Ureter (tissue), 1 donor: ENCODE measurements at regions not wholly inside any gene's neighbourhood (a gene's known extent, or its start where the extent isn't known, plus 50 kb on each side); places are given as distances from the start of the nearest gene placed in this dataset.
"Not testable (repeated sequence)": the region's sequence is repeated elsewhere in the genome, so short reads cannot be mapped to it uniquely, and the experiment has no call there.

Experiments
- DNase-seq: peaks from one replicate; pipeline ENCODE4 v3.0.0-alpha.2; 2020; ENCODE audit warnings: low spot score
- donor health status: DM: yes; HTN: yes; CAD: no.

DNA sequence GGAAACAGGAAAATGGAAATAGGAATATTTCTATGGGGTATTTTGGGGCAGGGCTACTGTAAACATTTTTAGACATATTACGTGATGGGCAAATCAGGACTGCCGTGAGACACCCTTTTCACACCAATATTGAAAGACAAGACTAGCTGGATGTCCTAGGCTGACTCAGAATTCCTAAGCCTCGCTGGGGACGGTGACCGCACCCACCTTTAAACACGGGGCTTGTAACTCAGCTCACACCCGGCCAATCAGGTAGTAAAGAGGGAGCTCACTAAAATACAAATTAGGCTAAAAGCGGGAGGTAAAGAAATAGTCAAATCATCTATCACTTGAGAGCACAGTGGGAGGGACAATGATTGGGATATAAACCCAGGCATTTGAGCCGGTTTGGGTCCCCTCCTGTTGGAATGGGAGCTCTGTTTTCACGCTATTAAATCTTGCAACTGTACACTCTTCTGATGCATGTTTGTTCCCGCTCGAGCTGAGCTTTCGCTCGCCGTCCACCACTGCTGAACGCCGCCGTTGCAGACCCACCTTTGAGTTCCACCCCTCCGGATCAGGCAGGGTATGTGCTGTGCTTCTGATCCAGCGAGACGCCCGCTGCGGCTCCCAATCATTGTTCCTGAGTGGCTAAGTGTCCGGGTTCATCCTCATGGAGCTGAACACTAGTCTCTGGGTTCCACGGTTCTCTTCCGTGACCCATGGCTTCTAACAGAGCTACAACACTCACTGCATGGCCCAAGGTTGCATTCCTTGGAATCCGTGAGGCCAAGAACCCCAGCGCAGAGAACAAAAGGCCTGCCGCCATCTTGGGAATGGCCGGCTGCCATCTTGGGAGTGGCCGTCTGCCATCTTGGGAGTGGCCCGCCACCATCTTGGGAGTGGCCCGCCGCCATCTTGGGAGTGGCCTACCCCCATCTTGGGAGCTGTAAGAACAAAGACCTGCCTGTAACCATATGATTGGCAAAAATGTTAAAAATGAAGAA lies 152.6 kb downstream of the CRLF2 start:
- DNase-seq: no peak

DNA sequence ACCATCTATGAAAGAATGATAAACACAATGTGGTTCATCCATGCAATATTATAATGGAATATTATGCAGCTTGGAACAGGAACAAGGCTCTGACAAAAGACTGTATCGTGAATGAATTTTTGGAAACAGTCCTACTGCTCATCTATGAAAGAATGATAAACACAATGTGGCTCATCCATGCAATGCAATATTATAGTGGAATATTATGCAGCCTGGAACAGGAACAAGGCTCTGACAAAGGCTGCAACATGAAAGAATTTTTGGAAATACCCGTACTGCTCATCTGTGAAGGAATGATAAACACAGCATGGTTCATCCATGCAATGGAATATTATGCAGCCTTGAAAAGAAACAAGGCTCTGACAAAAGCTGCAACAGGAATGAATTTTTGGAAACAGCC lies 158.8 kb downstream of the CRLF2 start:
- not testable (repeated sequence) for DNase-seq

DNA sequence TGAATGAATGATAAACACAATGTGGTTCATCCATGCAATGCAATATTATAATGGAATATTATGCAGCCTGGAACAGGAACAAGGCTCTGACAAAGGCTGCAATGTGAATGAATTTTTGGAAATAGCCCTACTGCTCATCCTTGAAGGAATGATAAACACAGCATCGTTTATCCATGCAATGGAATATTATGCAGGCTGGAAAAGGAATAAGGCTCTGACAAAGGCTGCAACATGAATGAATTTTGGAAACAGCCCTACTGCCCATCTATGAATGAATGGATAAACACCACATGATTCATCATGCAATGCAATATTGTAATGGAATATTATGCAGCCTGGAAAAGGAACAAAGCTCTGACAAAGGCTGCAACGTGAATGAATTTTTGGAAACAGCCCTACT lies 159.4 kb downstream of the CRLF2 start:
- no peak for DNase-seq

DNA sequence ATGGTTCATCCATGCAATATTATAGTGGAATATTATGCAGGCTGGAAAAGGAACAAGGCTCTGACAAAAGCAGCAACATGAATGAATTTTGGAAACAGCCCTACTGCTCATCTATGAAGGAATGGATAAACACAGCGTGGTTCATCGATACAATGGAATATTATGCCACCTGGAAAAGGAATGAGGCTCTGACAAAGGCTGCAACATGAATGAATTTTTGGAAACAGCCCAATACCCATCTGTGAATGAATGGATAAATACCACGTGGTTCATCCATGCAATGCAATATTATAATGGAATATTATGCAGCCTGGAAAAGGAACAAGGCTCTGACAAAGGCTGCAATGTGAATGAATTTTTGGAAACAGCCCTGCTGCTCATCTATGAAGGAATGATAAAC lies 160.4 kb downstream of the CRLF2 start:
- DNase-seq: no peak

DNA sequence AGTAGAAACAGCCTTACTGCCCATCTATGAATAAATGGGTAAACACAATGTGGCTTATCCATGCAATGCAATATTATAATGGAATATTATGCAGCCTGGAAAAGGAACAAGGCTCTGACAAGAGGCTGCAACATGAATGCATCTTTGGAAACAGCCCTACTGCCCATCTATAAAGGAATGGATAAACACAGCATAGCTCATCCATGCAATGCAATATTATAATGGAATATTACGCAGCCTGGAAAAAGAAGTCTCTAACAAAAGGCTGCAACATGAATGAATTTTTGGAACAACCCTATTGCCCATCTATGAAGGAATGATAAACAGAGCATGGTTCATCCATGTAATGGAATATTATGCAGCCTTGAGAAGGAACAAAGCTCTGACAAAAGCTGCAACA lies 161.0 kb downstream of the CRLF2 start:
- no peak for DNase-seq

DNA sequence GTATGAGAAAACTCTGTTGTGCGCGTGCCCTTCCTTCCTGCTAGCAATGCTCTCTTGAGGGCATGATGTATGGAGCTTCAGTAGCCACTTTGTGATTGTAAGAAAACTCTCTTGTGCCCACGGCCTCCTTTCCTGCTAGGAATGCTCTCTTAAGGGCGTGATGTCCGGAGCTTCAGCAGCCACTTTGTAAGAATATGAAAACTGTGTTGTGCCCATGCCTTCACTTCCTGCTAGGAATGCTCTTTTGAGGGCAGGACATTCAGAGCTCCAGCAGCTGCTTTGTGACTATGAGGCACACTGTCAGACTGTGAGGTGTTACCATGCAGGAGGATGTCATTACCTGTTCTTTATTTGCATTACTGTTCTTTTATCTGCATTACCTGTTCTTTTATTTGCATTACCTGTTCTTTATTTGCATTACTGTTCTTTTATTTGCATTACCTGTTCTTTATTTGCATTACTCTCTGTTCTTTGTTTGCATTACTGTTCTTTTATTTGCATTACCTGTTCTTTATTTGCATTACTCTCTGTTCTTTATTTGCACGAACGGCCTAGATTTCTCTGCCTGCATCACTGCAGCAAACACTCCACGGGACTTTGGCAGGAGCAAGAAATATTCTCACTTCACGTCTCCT lies 166.7 kb downstream of the CRLF2 start:
- no peak for DNase-seq

DNA sequence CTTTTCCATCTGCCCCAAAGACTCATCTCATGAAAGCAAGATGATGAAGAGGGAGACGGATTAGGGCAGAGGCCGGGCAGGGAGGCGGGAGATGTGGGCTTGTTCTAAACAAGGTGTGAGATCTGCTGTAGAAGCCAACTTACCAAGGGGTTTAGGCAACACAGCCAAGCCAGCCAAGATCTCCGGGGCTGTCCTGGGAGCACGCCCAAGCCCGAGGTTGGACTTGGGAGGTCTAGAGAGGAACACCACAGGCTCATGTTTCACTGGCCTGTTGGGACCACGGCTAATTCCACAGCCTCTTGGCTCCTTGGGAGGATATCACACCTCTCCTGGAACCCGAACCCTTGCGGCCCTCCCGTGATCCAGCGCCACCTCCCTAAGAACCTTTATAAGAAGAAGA lies 171.4 kb downstream of the CRLF2 start:
- DNase-seq: no peak

DNA sequence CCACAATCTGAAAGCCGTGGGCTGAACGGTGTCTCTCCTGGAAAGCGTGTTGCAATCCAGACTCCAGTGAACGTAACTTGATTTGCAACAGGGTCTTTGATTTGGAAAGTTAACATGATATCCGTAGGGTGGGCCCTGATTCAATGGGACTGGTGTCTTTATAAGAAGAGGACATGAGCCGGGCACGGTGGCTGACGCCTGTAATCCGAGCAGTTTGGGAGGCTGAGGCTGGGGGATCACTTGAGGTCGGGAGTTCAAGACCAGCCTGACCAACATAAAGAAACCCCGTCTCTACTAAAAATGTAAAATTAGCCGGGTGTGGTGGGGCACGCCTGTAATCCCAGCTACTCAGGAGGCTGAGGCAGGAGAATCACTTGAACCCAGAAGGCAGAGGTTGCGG lies 176.5 kb downstream of the CRLF2 start:
- not testable (repeated sequence) for DNase-seq

DNA sequence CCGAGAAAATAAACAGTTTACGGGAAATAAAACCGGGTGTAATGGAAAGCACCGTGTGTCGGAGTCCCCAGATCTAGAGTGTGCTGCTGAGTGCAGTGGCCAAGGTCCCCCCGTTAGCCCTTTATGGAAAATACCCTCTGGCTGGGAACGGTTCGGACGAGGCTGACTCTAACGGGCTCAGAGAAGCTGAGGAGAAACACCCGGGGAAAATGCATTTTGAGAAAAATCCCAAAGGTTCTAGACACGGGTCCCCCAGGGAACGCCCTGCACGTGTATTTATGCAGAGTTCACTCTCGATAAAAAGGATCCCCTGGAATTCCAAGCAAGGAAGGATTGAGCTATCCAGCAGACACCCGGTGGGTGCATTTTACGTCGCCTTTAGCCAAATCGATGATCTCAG lies 177.2 kb downstream of the CRLF2 start:
- no peak for DNase-seq

DNA sequence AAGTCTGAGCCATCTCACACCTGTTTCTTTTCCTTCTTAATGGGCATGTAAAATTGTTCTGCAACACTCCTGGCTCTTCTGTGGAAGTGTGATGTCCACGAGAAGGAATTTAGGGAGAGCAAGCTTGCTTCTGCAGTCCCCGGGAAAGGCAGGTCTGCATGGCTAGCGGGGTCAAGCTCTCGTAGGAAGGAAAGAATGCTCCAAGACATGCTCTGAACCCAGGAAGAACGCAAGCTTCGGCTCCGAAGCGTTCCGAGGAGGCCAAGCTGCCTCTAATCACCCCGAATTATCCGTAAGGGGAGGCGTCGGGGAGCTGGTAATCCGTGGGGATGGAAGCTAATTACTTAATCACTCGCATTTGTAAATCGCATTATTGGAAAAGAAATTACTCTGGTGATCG lies 177.7 kb downstream of the CRLF2 start:
- no peak for DNase-seq

DNA sequence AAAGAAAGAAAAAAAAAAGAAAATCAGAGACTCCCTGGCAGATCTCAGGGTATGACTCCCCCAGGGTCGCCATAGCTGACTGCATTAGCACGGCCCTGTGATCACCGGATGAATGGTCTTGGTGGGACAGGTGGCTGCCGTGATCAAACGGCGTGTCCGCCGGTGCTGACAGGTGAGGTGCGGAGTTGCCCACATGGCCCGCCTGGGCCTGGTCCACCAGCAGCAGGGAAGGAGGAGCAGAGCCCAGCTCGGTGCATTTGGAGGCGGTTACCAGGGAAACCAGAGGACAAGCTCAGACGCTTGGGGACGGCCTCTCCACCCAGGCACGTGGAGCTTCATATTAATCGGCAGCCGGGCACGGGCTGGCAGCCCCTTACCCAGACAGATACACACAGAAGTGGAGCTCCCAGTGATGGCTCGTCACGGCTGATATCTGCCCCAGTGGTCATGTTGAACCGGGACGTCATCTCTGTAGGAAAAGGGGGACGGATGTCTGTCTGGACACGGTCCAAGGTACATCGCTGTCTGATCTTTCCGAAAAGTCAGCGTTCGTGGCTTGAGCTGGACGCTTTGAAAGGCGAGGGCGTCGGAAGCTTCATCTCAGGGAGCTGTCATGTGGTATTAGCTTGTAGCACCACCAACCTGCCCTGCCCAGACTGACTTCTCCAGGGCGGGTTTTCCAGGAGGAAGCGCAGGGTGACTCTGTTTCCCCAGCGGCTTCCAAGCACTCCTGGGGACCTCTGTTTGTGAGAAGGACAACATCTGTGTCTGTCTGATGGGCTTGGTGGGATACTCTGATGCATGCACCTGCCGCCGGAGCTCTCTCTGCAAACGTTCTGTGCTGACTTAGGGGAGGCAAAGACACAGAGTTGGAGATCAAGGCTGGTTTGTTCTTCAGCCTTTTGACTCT lies 180.7 kb downstream of the CRLF2 start:
- DNase-seq: no peak

DNA sequence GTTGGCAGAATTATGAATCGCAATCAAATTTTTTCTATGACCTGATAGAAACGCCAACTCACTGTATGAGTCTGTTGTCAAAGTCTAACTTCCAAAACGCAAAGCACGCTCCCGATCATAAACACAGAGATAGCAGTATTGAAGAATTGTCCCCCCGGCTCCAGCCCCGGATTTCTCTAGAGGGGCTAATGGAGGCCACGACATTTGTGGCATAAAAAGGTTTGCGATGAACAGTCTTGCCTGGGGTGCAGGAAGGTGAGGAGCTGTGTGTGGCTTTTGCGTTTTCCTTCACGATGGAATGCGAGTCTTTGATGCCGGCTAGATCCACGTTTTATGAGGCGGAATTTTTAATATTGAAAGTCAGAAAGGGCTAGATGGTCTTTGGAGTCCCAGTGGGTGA lies 183.0 kb downstream of the CRLF2 start:
- no peak for DNase-seq

DNA sequence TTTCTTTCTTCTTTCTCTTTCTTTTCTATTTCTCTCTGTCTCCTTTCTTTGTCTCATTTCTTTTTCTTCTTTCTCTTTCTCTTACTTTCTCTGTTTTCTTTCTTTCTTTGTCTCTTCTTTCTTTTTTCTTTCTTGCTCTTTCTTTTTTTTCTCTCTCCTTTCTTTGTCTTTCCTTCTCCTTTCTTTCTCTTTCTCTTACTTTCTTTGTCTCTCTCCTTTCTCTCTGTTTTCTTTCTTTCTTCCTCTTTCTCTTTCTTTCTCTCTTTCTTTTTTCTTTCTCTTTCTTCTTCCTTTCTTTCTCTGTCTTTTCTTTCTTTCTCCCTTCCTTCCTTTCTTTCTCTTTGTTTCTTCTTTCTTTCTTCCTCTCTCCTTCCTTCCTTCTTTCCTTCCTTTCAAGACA lies 184.8 kb downstream of the CRLF2 start:
- DNase-seq: no peak

DNA sequence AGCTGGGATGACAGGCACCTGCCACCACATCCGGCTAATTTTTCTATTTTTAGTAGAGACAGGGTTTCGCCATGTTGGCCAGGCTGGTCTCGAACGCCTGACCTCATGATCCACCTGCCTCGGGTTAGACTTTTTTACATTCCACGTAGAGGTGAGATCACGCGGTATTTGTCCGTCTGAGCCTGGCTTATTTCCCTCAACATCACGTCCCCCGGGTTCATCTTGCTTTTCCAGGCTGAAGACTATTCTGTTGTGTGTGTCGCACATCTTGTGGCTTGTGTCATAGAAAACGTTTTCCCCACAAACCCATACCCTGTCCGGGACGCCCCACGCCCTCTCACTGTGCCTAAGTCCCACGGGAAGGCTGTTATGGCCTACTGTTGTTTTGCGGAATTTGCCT lies 185.3 kb downstream of the CRLF2 start:
- no peak for DNase-seq

DNA sequence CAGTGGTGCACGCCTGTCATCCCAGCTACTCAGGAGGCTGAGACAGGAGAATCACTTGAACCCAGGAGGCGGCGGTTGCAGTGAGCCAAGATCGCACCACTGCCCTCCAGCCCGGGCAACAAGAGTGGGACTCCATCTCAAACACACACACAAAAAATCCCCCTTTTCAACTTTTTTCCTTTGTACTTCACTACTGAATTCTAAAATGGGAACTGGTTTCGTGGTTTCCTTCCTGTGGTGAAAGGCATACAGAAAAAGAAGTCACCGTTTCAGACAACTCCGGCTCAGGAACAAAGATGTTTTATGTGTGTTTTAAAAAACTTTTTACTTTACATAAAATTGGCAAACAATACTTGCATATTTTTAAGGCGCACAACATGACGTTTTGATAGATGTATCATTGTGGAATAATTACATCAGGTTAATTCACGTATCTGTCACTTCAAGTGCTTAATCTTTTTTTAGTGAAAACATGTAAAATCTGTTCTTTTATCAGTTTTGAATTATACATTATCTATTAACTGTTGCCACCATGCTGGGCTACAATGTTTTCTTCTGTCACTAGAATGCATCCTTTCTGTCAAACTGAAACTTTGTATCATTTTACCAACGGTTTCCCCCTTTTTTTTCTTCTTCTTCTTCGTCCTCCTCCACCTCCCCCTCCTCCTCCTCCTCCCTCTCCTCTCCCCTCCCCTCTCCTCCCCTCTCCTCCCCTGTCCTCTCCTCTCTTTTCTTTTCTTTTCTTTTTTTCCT lies 186.0 kb downstream of the CRLF2 start:
- DNase-seq: no peak

DNA sequence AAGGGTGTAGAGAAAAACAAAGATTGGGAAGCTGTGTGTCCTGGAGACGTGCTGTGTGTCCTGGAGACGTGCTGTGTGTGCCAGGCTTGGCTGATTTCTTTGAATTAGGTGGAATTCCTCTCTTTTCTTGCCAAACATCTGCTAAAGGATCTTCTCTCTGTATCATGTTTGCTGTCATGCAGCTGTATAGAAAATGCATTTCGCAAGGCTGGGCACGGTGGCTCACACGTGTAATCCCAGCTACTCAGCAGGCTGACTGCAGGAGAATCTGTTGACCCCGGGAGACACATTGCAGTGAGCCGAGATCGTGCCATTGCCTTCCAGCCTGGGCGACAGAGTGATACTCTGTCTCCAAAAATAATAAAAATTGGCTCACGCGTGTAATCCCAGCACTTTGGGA lies 187.0 kb downstream of the CRLF2 start:
- DNase-seq: no peak

DNA sequence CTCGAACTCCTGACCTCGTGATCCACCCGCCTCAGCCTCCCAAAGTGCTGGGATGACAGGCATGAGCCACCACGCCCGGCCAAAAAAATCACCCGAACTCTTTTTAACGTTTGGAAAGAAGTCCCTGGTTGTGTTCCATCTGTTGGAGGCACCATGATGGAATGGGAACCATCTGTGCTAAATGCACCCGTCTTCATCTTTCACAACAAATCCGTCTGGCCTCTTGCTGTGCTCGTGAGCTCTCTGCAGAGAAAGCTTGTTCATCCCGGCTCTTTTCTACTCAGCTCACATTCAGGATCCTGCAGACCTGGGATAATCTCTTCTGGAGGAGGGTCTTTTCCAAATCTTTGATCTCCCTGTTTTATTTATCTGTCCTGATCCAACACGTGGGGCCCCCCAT lies 188.8 kb downstream of the CRLF2 start:
- no peak for DNase-seq

DNA sequence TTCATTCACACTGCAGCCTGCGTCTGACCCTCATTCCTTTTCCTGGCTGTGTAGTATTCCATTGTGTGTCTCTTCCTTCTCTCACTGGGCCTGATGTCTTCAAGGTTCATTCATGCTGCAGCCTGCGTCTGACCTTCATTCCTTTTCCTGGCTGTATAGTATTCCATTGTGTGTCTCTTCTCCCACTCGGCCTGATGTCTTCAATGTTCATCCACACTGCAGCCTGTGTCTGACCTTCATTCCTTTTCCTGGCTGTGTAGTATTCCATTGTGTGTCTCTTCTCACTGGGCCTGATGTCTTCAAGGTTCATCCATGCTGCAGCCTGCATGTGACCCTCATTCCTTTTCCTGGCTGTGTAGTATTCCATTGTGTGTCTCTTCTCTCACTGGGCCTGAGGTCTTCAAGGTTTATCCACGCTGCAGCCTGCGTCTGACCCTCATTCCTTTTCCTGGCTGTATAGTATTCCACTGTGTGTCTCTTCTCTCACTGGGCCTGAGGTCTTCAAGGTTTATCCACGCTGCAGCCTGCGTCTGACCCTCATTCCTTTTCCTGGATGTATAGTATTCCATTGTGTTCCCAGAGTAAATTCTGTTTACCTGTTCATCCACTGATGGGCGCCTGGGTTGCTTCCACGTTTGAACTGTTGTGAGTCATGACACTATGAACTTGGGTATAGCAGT lies 191.0 kb downstream of the CRLF2 start:
- DNase-seq: not testable (repeated sequence)

DNA sequence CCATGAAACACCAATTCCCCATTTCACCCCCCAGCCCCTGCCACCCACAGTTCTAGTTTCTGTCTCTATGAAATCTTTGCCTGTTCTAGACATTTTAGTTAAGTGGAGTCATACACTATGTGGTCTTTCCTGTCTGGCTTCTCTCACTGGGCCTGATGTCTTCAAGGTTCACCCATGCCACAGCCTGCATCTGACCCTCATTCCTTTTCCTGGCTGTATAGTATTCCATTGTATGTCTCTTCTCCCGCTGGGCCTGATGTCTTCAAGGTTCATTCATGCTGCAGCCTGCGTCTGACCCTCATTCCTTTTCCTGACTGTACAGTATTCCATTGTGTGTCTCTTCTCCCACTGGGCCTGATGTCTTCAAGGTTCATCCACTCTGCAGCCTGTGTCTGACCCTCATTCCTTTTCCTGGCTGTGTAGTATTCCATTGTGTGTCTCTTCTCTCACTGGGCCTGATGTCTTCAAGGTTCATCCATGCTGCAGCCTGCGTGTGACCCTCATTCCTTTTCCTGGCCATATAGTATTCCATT lies 191.7 kb downstream of the CRLF2 start:
- no peak for DNase-seq

DNA sequence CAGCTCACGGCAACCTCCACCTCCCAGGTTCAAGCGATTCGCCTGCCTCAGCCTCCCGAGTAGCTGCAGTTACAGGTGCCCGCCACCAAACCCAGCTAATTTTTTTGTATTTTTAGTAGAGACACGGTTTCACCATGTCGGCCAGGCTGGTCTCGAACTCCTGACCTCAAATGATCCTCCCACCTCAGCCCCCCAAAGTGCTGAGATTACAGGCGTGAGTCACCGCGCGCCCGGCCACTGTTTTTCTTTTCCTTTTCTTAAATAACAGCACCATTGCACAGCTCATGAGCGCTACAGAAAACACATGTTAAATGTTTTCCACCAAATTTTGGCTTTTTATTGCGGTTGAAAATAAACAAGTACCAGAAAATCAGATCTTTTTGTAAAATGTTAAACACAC lies 195.5 kb downstream of the CRLF2 start:
- DNase-seq: not testable (repeated sequence)

DNA sequence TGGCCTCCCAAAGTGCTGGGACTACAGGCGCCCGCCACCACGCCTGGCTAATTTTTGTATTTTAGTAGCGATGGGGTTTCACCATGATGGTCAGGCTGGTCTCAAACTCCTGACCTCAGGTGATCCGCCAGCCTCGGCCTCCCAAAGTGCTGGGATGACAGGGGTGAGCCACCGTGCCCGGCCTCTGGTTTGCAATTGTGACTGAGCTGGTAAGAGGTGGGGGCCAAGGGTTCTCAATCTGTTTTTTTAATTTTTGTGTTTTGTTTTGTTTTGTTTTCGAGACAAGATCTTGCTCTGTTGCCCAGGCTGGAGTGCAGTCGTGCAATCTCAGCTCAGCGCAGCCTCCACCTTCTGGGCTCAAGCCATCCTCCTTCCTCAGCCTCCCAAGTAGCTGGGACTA lies 196.2 kb downstream of the CRLF2 start:
- not testable (repeated sequence) for DNase-seq
